ENCODE measurements at regions not wholly inside any gene's neighbourhood (a gene's known extent, or its start where the extent isn't known, plus 50 kb on each side); places are given as distances from the start of the nearest gene placed in this dataset.

- TF ChIP-seq EP300 (IDR thresholded peaks at IDR 0.05) (no peak), CTCF (IDR thresholded peaks at IDR 0.05) (no peak)
Observed at GRCh38 chr2:200052627-200053026, 97.2 kb downstream of the MAIP1 start.

Measured in tibial nerve (tissue), 4 donors.